ENCODE measurements at regions not wholly inside any gene's neighbourhood (a gene's known extent, or its start where the extent isn't known, plus 50 kb on each side); places are given as distances from the start of the nearest gene placed in this dataset.

DNA sequence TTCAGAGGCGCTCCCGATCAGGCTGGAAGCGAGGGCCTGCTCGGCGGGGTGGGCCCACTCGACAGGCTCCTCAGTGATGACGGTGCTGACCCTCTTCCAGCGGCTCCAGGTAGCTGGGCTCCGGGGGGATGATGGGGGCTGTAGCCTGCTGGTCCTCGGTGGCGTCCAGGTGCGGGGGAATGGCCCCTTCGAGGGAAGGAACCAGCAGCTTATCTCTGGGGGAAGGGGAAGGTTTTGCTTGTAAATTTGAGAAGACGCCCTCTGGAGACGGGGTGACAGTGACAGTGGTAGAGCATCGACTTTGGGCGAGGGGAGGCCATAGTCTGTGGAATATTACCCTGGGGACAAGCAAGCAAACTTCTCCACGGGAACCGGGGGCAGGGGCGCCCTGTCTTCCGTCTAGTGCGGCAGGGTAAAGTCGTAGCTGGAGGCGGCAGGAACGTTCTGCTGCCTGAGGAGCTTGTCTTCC is 891.9 kb upstream of the LRRTM1 start:
- Histone ChIP-seq H3K4me1 (ENCODE audit: control insufficient read depth in 5 of 5, insufficient read depth in 5 of 5, low read length in 5 of 5) (no peaks in the 10 kb centered on the region), H3K4me3 (no peak overlapping the region), H3K9ac (ENCODE audit: insufficient read depth in 1 of 2, low read length in 2 of 2) (no peak overlapping the region), H3K36me3 (ENCODE audit: control insufficient read depth in 4 of 4, insufficient read depth in 4 of 4, low read length in 4 of 4) (no peaks in the 10 kb centered on the region), H3K9me3 (ENCODE audit: control insufficient read depth in 4 of 4, insufficient read depth in 3 of 4, low read length in 3 of 4) (peaks cover 0 to 19% (median 0%) of the 10 kb centered on the region in 4 donors), H3K27me3 (ENCODE audit: control insufficient read depth in 3 of 3, insufficient read depth in 3 of 3, low read length in 2 of 3) (no peaks in the 10 kb centered on the region), H3K27ac (ENCODE audit: low read depth in 1 of 2, low read length in 1 of 2) (no peak overlapping the region)
- TF ChIP-seq, protein P1, sequence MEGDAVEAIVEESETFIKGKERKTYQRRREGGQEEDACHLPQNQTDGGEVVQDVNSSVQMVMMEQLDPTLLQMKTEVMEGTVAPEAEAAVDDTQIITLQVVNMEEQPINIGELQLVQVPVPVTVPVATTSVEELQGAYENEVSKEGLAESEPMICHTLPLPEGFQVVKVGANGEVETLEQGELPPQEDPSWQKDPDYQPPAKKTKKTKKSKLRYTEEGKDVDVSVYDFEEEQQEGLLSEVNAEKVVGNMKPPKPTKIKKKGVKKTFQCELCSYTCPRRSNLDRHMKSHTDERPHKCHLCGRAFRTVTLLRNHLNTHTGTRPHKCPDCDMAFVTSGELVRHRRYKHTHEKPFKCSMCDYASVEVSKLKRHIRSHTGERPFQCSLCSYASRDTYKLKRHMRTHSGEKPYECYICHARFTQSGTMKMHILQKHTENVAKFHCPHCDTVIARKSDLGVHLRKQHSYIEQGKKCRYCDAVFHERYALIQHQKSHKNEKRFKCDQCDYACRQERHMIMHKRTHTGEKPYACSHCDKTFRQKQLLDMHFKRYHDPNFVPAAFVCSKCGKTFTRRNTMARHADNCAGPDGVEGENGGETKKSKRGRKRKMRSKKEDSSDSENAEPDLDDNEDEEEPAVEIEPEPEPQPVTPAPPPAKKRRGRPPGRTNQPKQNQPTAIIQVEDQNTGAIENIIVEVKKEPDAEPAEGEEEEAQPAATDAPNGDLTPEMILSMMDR (IDR thresholded peaks at IDR 0.05; ENCODE audit: control extremely low read depth, extremely low read depth), result no peak
- DNase-seq, result no peak
- 92 to 94% methylated on average over 25 of the region's 25 CpGs for WGBS, 2 donors
- no peak for ATAC-seq (ENCODE audit: insufficient read depth, low FRiP score)

- WGBS, 2 donors, result 93% methylated on average over 19 of the region's 19 CpGs
- Histone ChIP-seq H3K27ac (ENCODE audit: low read depth in 1 of 2, low read length in 1 of 2) (no peak overlapping the region), H3K27me3 (ENCODE audit: control insufficient read depth in 3 of 3, insufficient read depth in 3 of 3, low read length in 2 of 3) (no peaks in the 10 kb centered on the region), H3K4me3 (no peak overlapping the region), H3K9ac (ENCODE audit: insufficient read depth in 1 of 2, low read length in 2 of 2) (no peak overlapping the region), H3K36me3 (ENCODE audit: control insufficient read depth in 4 of 4, insufficient read depth in 4 of 4, low read length in 4 of 4) (no peaks in the 10 kb centered on the region), H3K9me3 (ENCODE audit: control insufficient read depth in 4 of 4, insufficient read depth in 3 of 4, low read length in 3 of 4) (peaks cover 0 to 19% (median 0%) of the 10 kb centered on the region in 4 donors), H3K4me1 (ENCODE audit: control insufficient read depth in 5 of 5, insufficient read depth in 5 of 5, low read length in 5 of 5) (no peaks in the 10 kb centered on the region)
- DNase-seq (no peak), ATAC-seq (ENCODE audit: insufficient read depth, low FRiP score) (no peak)
- TF ChIP-seq, protein P1 (IDR thresholded peaks at IDR 0.05; ENCODE audit: control extremely low read depth, extremely low read depth), result no peak
Observed at GRCh38 chr2:81195774-81196382, 891.3 kb upstream of the LRRTM1 start.

GRCh38 chr2:81195017-81195773 is 890.6 kb upstream of the LRRTM1 start:
- WGBS, 2 donors, result 91 to 93% methylated on average over 41 of the region's 41 CpGs
- DNase-seq (no peak), ATAC-seq (ENCODE audit: insufficient read depth, low FRiP score) (no peak)
- Histone ChIP-seq H3K36me3 (ENCODE audit: control insufficient read depth in 4 of 4, insufficient read depth in 4 of 4, low read length in 4 of 4) (no peaks in the 10 kb centered on the region), H3K4me1 (ENCODE audit: control insufficient read depth in 5 of 5, insufficient read depth in 5 of 5, low read length in 5 of 5) (no peaks in the 10 kb centered on the region), H3K27ac (ENCODE audit: low read depth in 1 of 2, low read length in 1 of 2) (no peak overlapping the region), H3K9ac (ENCODE audit: insufficient read depth in 1 of 2, low read length in 2 of 2) (no peak overlapping the region), H3K27me3 (ENCODE audit: control insufficient read depth in 3 of 3, insufficient read depth in 3 of 3, low read length in 2 of 3) (no peaks in the 10 kb centered on the region), H3K4me3 (no peak overlapping the region), H3K9me3 (ENCODE audit: control insufficient read depth in 4 of 4, insufficient read depth in 3 of 4, low read length in 3 of 4) (peaks cover 0 to 19% (median 0%) of the 10 kb centered on the region in 4 donors)
- TF ChIP-seq, protein P1 (IDR thresholded peaks at IDR 0.05; ENCODE audit: control extremely low read depth, extremely low read depth), result no peak
